ENCODE measurements at regions not wholly inside any gene's neighbourhood (a gene's known extent, or its start where the extent isn't known, plus 50 kb on each side); places are given as distances from the start of the nearest gene placed in this dataset.

- Histone ChIP-seq H3K4me1 (replicated peaks; ENCODE audit: insufficient read depth) (no peaks in the 10 kb centered on the region), H3F3A (ENCODE audit: insufficient read depth, low read depth) (no peaks in the 10 kb centered on the region), H4K20me1 (ENCODE audit: insufficient read depth) (no peaks in the 10 kb centered on the region), H3K4me3 (no peak overlapping the region), H3K9me2 (ENCODE audit: insufficient read depth) (no peaks in the 10 kb centered on the region), H3K79me2 (ENCODE audit: low read depth) (no peaks in the 10 kb centered on the region), H3K4me2 (no peak overlapping the region), H3K27ac (no peak overlapping the region), H3K27me3 (ENCODE audit: insufficient read depth, low read depth) (no peaks in the 10 kb centered on the region), H3K9me3 (ENCODE audit: insufficient read depth, low read depth) (no peaks in the 10 kb centered on the region), H3K36me3 (ENCODE audit: low read depth) (no peaks in the 10 kb centered on the region), H2AFZ (no peak overlapping the region)
- TF ChIP-seq EZH2 (IDR thresholded peaks at IDR 0.05; ENCODE audit: low read depth), result no peak
- no peak for DNase-seq
- intact Hi-C loops (cut with micrococcal nuclease; ENCODE audit: unreplicated experiment), result no loop called here
- POLR2A ChIA-PET (ENCODE audit: unreplicated experiment), result no interaction called here
- BruUV-seq (replicated peaks), result no TSS peak
- CTCF ChIA-PET, result no interaction called here
Observed at GRCh38 chr6:91822581-91822980, 1235.7 kb upstream of the MAP3K7 start.

GRCh38 chr6:91816335-91816734 is 1229.5 kb upstream of the MAP3K7 start:
- CTCF ChIA-PET, result no interaction called here
- no peaks in the 10 kb centered on the region for H3K36me3 ChIP-seq (ENCODE audit: low read depth)
- no peak for DNase-seq
- H3K27me3 ChIP-seq (ENCODE audit: insufficient read depth, low read depth), result no peaks in the 10 kb centered on the region
- no peaks in the 10 kb centered on the region for H3K4me1 ChIP-seq (replicated peaks; ENCODE audit: insufficient read depth)
- no peaks in the 10 kb centered on the region for H4K20me1 ChIP-seq (ENCODE audit: insufficient read depth)
- no peak overlapping the region for H3K27ac ChIP-seq
- H3F3A ChIP-seq (ENCODE audit: insufficient read depth, low read depth), result no peaks in the 10 kb centered on the region
- no peaks in the 10 kb centered on the region for H3K9me2 ChIP-seq (ENCODE audit: insufficient read depth)
- H3K4me2 ChIP-seq, result no peak overlapping the region
- POLR2A ChIA-PET (ENCODE audit: unreplicated experiment), result no interaction called here
- TF ChIP-seq CTCF (conservative IDR thresholded peaks at IDR 0.05) (no peak), EZH2 (IDR thresholded peaks at IDR 0.05; ENCODE audit: low read depth) (no peak)
- no peak overlapping the region for H2AFZ ChIP-seq
- no peaks in the 10 kb centered on the region for H3K79me2 ChIP-seq (ENCODE audit: low read depth)
- no TSS peak for BruUV-seq (replicated peaks)
- intact Hi-C loops (cut with micrococcal nuclease; ENCODE audit: unreplicated experiment), result no loop called here
- no peak overlapping the region for H3K4me3 ChIP-seq
- no peaks in the 10 kb centered on the region for H3K9me3 ChIP-seq (ENCODE audit: insufficient read depth, low read depth)

DNA sequence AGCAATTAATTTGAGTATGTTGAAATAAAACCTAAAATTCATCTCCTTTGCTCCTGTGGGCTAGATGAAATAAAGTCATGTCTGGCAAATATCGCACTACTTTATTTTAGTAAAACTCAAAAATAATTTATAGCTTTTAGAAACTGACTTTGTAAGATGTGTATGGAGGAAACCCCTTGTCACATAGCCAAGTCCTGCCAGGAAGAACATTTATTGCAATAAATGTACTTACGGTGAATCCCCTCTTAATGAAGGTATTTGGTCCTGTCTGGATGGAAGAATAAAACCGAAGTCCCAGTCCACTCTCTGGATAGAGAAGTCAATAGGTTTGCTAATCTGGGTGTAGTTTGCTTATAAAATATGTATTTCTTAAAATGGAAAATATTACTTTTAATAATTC is 1226.8 kb upstream of the MAP3K7 start:
- CTCF ChIA-PET, result interaction anchor here (0.6 kb wide), 1 partner anchor 296 kb away, joined by 3 read pairs; no protein-coding TSS in a partner anchor
- POLR2A ChIA-PET (ENCODE audit: unreplicated experiment), result no interaction called here

More for the DNA sequence above, 1226.8 kb upstream of the MAP3K7 start:
- Histone ChIP-seq H3F3A (ENCODE audit: insufficient read depth, low read depth) (no peaks in the 10 kb centered on the region), H2AFZ (no peak overlapping the region), H3K4me3 (no peak overlapping the region), H4K20me1 (ENCODE audit: insufficient read depth) (no peaks in the 10 kb centered on the region), H3K9me2 (ENCODE audit: insufficient read depth) (no peaks in the 10 kb centered on the region), H3K4me1 (replicated peaks; ENCODE audit: insufficient read depth) (no peaks in the 10 kb centered on the region), H3K4me2 (no peak overlapping the region), H3K36me3 (ENCODE audit: low read depth) (no peaks in the 10 kb centered on the region), H3K27ac (no peak overlapping the region), H3K79me2 (ENCODE audit: low read depth) (no peaks in the 10 kb centered on the region), H3K9me3 (ENCODE audit: insufficient read depth, low read depth) (no peaks in the 10 kb centered on the region), H3K27me3 (ENCODE audit: insufficient read depth, low read depth) (no peaks in the 10 kb centered on the region)
- no peak for DNase-seq
- BruUV-seq (replicated peaks), result no TSS peak
- intact Hi-C loops (cut with micrococcal nuclease; ENCODE audit: unreplicated experiment), result no loop called here
- TF ChIP-seq CTCF (conservative IDR thresholded peaks at IDR 0.05) (no peak), EZH2 (IDR thresholded peaks at IDR 0.05; ENCODE audit: low read depth) (no peak)
